ENCODE measurements at regions not wholly inside any gene's neighbourhood (a gene's known extent, or its start where the extent isn't known, plus 50 kb on each side); places are given as distances from the start of the nearest gene placed in this dataset.

GRCh38 chr13:90448466-90449037 is 898.9 kb upstream of the MIR17HG start:
- H3K27ac ChIP-seq: no peak overlapping the region
- H3K27me3 ChIP-seq: no peaks in the 10 kb centered on the region
- H3K9me3 ChIP-seq: no peaks in the 10 kb centered on the region
- no peak for TF ChIP-seq POLR2A (IDR thresholded peaks at IDR 0.05)
- TF ChIP-seq, protein P1, sequence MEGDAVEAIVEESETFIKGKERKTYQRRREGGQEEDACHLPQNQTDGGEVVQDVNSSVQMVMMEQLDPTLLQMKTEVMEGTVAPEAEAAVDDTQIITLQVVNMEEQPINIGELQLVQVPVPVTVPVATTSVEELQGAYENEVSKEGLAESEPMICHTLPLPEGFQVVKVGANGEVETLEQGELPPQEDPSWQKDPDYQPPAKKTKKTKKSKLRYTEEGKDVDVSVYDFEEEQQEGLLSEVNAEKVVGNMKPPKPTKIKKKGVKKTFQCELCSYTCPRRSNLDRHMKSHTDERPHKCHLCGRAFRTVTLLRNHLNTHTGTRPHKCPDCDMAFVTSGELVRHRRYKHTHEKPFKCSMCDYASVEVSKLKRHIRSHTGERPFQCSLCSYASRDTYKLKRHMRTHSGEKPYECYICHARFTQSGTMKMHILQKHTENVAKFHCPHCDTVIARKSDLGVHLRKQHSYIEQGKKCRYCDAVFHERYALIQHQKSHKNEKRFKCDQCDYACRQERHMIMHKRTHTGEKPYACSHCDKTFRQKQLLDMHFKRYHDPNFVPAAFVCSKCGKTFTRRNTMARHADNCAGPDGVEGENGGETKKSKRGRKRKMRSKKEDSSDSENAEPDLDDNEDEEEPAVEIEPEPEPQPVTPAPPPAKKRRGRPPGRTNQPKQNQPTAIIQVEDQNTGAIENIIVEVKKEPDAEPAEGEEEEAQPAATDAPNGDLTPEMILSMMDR (IDR thresholded peaks at IDR 0.05): no peak
- H3K4me1 ChIP-seq: peaks cover 0 to 11% (median 0%) of the 10 kb centered on the region in 3 donors
- H3K4me3 ChIP-seq: no peak overlapping the region
- no peak for DNase-seq
- H3K36me3 ChIP-seq: no peaks in the 10 kb centered on the region
- intact Hi-C loops (cut with DNase I): no loop called here
- 84 to 91% methylated on average over 1 to 2 of the region's 2 CpGs for WGBS, 2 donors

DNA sequence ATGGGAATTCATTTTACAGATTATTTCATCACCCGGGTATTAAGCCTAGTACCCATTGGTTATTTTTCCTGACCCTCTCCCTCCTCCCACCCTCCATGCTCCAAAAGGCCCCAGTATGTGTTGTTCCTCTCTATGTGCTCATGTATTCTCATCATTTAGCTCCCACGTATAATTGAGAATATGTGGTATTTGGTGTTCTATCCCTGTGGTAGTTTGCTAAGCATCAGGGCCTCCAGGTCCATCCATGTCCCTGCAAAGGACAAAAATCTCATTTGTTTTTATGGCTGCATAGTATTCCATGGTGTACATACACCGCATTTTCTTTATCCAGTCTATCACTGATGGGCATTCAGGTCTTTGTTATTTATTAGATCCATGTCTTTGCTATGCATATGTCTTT is 894.1 kb upstream of the MIR17HG start:
- no peaks in the 10 kb centered on the region for H3K27me3 ChIP-seq
- intact Hi-C loops (cut with DNase I): no loop called here
- 88% methylated on average over 3 of the region's 3 CpGs for WGBS, 2 donors
- DNase-seq: no peak
- H3K4me3 ChIP-seq: no peak overlapping the region
- no peaks in the 10 kb centered on the region for H3K4me1 ChIP-seq
- no peaks in the 10 kb centered on the region for H3K9me3 ChIP-seq
- H3K27ac ChIP-seq: no peak overlapping the region
- H3K36me3 ChIP-seq: no peaks in the 10 kb centered on the region
- TF ChIP-seq POLR2A (IDR thresholded peaks at IDR 0.05): no peak
- TF ChIP-seq, protein P1 (IDR thresholded peaks at IDR 0.05): no peak

DNA sequence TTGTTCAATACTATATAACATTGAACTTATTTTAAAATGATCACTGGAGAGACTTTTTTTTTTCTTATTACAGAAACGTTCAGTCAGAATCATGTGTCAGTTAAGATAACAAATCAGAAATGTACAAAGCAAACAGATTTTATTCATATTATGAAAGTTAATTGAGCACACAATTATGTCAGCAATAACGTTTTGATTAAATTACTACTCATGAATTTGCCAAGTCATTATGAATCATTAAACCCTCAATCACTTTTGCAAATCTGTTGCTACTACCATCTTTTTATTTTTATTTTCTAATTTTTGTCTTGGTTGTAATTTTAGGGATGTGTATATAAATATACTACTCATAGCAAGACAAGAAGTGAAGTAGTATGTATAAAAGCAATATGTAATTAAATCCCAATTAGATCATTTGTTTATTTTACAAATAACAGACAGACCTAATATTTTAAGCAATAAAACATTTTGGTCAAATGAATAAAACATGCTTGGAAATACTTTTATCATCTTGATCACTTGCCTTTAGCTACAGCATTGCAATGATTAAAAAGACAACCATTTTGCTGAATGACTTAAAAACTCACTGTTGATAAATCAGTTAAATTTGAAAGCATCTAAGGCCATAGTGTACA is 893.4 kb upstream of the MIR17HG start:
- H3K4me1 ChIP-seq: no peaks in the 10 kb centered on the region
- H3K27ac ChIP-seq: no peak overlapping the region
- intact Hi-C loops (cut with DNase I): no loop called here
- H3K9me3 ChIP-seq: no peaks in the 10 kb centered on the region
- no peaks in the 10 kb centered on the region for H3K27me3 ChIP-seq
- DNase-seq: no peak
- WGBS, 2 donors: 21 to 30% methylated on average over 2 of the region's 2 CpGs
- no peak overlapping the region for H3K4me3 ChIP-seq
- no peaks in the 10 kb centered on the region for H3K36me3 ChIP-seq
- TF ChIP-seq, protein P1 (IDR thresholded peaks at IDR 0.05): no peak
- no peak for TF ChIP-seq POLR2A (IDR thresholded peaks at IDR 0.05)

DNA sequence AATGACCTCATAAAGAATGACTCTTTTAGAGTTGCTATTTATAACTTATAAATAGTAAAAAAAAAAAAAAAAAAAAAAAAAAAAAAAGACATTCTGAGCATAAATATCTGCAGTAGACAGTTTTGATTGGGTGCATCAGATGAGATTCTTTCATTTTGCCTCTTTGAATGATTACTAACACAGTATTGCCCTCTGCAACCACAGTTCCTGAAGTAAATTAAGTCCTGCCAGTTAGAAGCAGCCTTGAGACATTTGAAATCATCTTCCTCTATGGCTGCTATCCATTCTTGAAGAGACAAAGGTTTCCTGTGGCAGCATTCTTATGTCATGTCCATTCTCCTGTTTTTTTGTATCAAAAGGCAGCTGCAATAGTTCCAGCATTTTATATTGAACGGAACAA is 892.4 kb upstream of the MIR17HG start:
- Histone ChIP-seq H3K27me3 (no peaks in the 10 kb centered on the region), H3K36me3 (no peaks in the 10 kb centered on the region), H3K4me1 (no peaks in the 10 kb centered on the region), H3K9me3 (no peaks in the 10 kb centered on the region), H3K27ac (no peak overlapping the region), H3K4me3 (no peak overlapping the region)
- WGBS, 2 donors: 89 to 90% methylated on average over 1 of the region's 1 CpG
- intact Hi-C loops (cut with DNase I): no loop called here
- TF ChIP-seq, protein P1 (IDR thresholded peaks at IDR 0.05): no peak
- TF ChIP-seq POLR2A (IDR thresholded peaks at IDR 0.05): no peak
- DNase-seq: no peak

- Histone ChIP-seq H3K4me3 (no peak overlapping the region), H3K36me3 (no peaks in the 10 kb centered on the region), H3K4me1 (no peaks in the 10 kb centered on the region), H3K27me3 (no peaks in the 10 kb centered on the region), H3K9me3 (no peaks in the 10 kb centered on the region), H3K27ac (no peak overlapping the region)
- no peak for TF ChIP-seq POLR2A (IDR thresholded peaks at IDR 0.05)
- TF ChIP-seq, protein P1 (IDR thresholded peaks at IDR 0.05): no peak
- DNase-seq: no peak
- intact Hi-C loops (cut with DNase I): no loop called here
- WGBS, 2 donors: 74 to 83% methylated on average over 3 to 4 of the region's 4 CpGs
These were observed 891.7 kb upstream of the MIR17HG start for GRCh38 chr13:90455823-90456222.

Data from esophagus squamous epithelium (tissue), 5 donors.